GM18909 (cell line): ENCODE measurements at regions not wholly inside any gene's neighbourhood (a gene's known extent, or its start where the extent isn't known, plus 50 kb on each side); places are given as distances from the start of the nearest gene placed in this dataset.
"Not testable (repeated sequence)": the region's sequence is repeated elsewhere in the genome, so short reads cannot be mapped to it uniquely, and the experiment has no call there.

Source experiments
- ATAC-seq: cut with Tn5 transposase; IDR thresholded peaks from one replicate; pipeline ENCODE4 v1.9.1; 2021; ENCODE audit warnings: mild to moderate bottlenecking; ENCODE audit not compliant: unreplicated experiment, poor library complexity

- no peak for ATAC-seq
These were observed 780.4 kb upstream of the NRXN1 start for GRCh38 chr2:51812138-51812866.

DNA sequence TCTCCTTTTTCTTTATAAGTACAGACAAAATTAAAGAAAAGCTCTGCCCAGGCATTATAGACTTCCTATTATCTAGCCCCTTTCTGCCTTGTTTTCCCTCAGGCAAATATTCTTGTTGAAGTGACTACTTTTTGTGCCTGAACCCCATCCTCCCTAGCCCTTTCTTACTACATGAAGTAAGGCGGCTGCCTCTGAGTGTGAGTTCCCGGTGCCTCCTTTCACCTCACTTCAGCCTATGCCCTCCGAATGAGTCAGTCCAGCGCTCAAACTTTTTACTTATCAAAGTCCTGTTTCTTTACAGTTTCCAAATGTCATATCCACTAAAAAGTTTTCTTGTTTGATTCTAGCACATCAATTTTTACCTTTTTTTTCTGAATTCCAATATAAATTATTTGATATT lies 778.3 kb upstream of the NRXN1 start:
- ATAC-seq: no peak

DNA sequence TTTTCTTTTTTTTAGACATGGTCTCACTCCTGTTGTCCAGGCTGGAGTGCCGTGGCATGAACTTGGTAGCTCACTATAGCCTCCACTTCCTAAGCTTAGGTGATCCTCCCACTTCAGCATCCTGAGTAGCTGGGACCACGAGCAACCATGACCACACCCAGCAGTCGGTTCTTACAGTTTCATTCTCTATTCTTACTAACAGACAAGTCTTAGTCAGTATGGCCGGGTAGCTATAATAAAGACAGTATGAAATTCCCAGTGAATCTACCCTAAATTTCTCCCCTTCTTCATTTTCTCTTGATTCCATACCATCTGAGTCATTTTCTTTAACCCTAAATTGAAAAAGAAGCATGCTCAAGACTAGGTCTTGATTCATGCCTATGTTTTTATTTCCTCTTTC lies 775.3 kb upstream of the NRXN1 start:
- no peak for ATAC-seq

- ATAC-seq: no peak
These were observed 763.4 kb upstream of the NRXN1 start for GRCh38 chr2:51795248-51795888.

DNA sequence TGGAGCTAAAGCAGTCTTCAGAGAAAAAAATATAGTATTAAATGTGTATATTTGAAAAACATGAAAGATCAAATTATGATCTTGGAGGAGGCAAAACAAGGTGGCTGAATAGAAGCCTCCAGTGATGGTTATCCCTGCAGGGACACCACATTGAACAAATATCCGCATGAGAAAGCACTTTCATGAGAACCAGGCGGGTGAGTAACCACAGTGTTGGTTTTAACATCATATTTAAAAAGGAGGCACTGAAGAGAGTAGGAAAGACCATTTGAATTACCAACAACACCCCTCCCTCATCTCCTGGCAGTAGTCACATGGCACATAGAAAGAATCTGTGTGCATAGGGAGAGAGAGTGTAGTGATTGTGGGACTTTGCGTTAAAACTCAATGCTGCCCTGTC lies 759.6 kb upstream of the NRXN1 start:
- ATAC-seq: no peak

DNA sequence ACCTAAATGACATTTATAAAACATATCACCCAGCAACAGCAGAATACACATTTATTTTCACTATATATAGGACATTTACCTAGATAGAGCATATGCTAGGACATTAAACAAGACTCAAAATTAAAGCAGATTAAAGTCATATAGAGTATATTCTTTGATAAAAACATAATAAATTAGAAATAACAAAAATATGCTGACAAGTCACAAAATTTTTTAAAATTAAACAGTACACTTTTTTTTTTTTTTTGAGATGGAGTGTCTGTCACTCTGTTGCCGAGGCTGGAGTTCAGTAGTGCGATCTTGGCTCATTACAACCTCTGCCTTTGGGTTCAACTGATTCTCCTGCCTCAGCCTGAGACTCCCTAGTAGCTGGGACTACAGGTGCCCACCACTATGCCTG lies 758.9 kb upstream of the NRXN1 start:
- no peak for ATAC-seq

DNA sequence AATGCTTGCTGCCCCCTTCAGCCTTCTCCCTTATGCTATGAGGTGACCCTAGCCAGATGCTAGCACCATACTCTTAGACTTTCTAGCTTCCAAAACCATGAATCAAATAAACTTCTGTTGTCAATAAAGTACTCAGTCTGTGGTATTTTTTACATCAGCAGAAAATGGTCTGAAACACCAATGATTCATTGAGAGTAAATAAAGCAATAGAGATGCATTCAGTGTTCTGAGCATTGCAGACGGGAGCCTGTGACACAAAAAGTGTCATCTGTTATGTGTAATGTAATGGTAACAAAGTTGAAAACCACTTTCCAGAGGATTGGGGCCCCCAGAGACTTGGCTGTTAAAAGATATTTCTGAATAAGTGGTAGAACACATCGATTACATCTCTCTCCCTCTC lies 758.0 kb upstream of the NRXN1 start:
- ATAC-seq: no peak

- no peak for ATAC-seq
These were observed 751.2 kb upstream of the NRXN1 start for GRCh38 chr2:51782921-51783765.

DNA sequence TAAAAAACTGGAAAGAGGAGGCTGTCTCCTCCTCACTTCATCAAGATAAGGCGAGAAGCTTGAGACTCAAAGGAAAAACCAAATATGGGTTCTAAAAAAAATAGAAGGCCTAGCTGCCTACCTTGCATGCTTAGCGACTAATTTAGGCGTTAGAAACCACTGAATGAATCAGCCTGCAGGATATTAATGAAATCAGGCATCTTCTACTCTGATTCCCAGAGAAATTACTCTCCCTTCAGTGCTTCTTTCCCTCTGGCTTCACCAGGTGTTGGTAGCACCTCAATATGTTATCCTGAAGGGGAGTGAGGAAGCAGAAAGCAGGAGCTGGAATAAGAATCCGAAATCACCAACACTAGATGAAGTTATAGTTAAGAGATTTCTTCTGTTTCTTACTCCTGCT lies 749.8 kb upstream of the NRXN1 start:
- no peak for ATAC-seq

- no peak for ATAC-seq
These were observed 748.4 kb upstream of the NRXN1 start for GRCh38 chr2:51780353-51780752.

GRCh38 chr2:51779723-51780122 lies 747.8 kb upstream of the NRXN1 start:
- ATAC-seq: not testable (repeated sequence)

DNA sequence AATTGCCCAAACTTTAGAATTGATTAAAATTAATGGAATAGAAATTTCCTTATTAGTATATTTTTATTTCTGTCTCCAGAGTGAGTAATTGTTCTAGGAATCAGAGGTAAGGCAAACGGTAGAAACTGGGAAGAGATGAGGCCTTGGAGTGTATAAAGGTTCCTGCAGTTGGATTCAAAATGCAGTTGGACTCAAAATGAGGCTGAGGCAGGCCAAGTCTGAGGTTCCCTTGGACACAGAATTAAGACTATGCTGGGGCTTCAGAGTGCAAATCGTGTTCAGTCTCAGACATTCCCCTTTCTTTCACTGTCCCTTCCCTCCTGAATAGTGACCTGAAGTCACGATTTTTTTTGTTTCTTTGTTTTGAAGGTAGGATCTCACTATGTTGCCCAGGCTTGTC lies 746.9 kb upstream of the NRXN1 start:
- no peak for ATAC-seq

DNA sequence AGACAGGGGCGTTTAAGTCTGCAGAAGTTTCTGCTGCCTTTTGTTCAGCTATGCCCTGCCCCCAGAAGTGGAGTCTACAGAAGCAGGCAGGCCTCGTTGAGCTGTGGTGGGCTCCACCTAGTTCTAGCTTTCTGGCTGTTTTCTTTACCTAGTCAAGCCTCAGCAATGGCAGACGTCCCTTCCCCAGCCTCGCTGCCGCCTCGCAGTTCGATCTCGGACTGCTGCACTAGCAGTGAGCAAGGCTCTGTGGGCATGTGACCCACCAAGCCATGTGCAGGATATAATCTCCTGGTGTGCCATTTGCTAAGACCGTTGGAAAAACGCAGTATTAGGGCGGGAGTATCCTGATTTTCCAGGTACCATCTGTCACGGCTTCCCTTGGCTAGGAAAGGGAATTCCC lies 742.7 kb upstream of the NRXN1 start:
- not testable (repeated sequence) for ATAC-seq

GRCh38 chr2:51760441-51760840 lies 728.5 kb upstream of the NRXN1 start:
- no peak for ATAC-seq

- ATAC-seq: no peak
These were observed 726.1 kb upstream of the NRXN1 start for GRCh38 chr2:51758081-51758480.

- ATAC-seq: no peak
These were observed 702.2 kb upstream of the NRXN1 start for GRCh38 chr2:51734115-51734514.

- ATAC-seq: no peak
These were observed 691.8 kb upstream of the NRXN1 start for GRCh38 chr2:51723691-51724090.

- no peak for ATAC-seq
These were observed 690.4 kb upstream of the NRXN1 start for GRCh38 chr2:51722311-51722710.

DNA sequence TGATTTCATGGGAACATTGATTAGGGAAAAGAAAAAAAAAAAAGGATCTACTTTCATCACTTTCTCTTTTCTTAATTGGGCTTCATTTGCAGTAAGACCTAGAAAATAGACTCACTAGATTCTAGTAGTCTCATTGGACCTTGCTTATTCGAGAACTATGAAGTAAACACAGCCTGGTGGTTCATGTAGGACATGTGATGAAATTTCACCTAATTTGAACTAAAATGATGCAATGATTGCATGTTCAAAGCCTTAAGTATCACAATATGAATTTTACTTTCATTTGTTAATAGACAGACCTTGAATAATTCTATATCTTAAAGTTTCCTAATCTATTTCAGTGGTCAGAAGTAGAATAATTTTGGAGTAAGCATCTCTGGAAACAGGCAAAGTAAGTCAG lies 688.9 kb upstream of the NRXN1 start:
- no peak for ATAC-seq

- no peak for ATAC-seq
These were observed 686.9 kb upstream of the NRXN1 start for GRCh38 chr2:51718881-51719280.

DNA sequence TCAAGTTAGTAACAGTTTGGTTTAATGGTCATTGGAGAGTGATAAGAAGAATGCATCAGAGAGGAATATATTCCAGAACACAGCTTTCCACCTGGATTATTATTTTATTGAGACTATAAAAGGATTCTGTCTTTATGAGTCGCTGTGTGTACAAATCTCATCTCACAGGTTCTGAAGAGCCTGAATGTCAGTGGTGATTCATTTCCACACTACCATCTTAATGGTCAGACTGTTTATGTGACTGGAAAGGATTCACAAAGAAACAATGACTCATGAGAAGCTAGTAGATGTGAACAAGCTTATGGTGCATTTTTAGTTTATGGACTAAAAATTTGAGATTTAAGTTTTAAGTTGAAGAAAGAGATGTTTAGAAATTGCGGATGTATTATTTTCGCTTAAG lies 685.4 kb upstream of the NRXN1 start:
- no peak for ATAC-seq
